Muscle of leg (tissue), 3 donors: ENCODE measurements at regions not wholly inside any gene's neighbourhood (a gene's known extent, or its start where the extent isn't known, plus 50 kb on each side); places are given as distances from the start of the nearest gene placed in this dataset.

Experiments
- DNase-seq: peaks from one replicate; pipeline ENCODE4 v3.0.0; 2013
- H3K27ac ChIP-seq: one replicate; pipeline ENCODE4 v1.5.1; 2013; ENCODE audit warnings: mild to moderate bottlenecking, low read length, control low read depth
- H3K27me3 ChIP-seq: one replicate; pipeline ENCODE4 v1.6.1; 2013; ENCODE audit warnings: low read length; ENCODE audit not compliant: control insufficient read depth, insufficient read depth
- H3K36me3 ChIP-seq: one replicate; pipeline ENCODE4 v1.6.1; 2013; ENCODE audit warnings: low read length; ENCODE audit not compliant: control insufficient read depth, insufficient read depth
- H3K4me1 ChIP-seq: one replicate; pipeline ENCODE4 v1.6.1; 2013; ENCODE audit warnings: low read length; ENCODE audit not compliant: control insufficient read depth, insufficient read depth
- H3K4me3 ChIP-seq: one replicate; pipeline ENCODE4 v1.5.1; 2013; ENCODE audit warnings: low read length, control low read depth
- H3K9me3 ChIP-seq: replicated peaks from 2 replicates; pipeline ENCODE4 v1.6.1; 2013; ENCODE audit warnings: low read depth, low read length; ENCODE audit not compliant: control insufficient read depth
- WGBS: methylation state at CpG from one replicate; pipeline ENCODE4 v1.1.5; 2013; ENCODE audit warnings: missing lambda C conversion rate; ENCODE audit not compliant: insufficient coverage; 5-methylcytosine and 5-hydroxymethylcytosine counted together

DNA sequence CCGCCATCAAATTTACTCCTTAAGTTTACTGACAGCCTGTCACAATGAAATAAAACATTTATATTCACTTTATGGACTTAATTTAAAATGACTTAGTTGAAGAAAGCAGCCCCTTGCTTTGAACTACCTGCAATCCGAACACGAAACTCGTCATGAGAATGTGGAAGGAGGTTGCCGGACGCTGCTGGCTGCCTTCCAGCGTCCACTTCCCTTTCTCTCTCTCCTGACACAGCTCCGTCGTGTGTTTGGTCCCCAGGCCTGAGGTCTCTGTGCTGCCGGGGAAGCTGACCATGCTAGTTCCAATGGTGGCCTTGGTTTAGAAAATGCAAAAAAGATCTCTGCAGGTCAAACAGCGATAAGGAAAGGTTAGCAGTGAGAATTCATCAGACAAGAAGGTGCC lies 519.7 kb downstream of the CDH26 start:
- Histone ChIP-seq H3K4me3 (no peak overlapping the region), H3K27me3 (peaks cover 7% of the 10 kb centered on the region), H3K27ac (no peak overlapping the region), H3K4me1 (peaks cover 13% of the 10 kb centered on the region), H3K9me3 (no peaks in the 10 kb centered on the region), H3K36me3 (no peaks in the 10 kb centered on the region)
- peak; percentile 39 for DNase-seq
- WGBS = 55% methylated on average over 6 of the region's 11 CpGs

DNA sequence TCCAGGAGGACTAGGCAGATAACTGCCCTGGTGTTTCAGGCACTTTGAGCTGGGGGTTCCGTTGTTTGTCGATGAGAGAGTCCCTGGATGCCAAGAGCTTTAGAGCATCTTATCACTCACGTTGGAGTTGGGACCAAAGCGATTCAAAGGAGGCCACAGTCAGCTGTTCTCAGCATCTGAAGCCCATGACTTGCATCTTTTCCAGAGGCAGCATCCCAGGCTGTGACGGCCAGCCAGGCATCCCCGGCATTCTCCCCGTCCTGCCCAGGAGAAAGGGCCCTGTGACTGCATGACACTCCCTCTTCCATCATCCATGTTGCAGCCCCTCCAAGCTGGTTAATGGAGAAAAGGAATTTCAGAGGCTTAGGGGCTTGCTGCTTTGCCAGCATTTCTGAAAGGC lies 520.3 kb downstream of the CDH26 start:
- peaks cover 7% of the 10 kb centered on the region for H3K27me3 ChIP-seq
- 83% methylated on average over 5 of the region's 7 CpGs for WGBS
- no peaks in the 10 kb centered on the region for H3K36me3 ChIP-seq
- H3K4me1 ChIP-seq = peaks cover 13% of the 10 kb centered on the region
- no peak overlapping the region for H3K27ac ChIP-seq
- no peaks in the 10 kb centered on the region for H3K9me3 ChIP-seq
- no peak overlapping the region for H3K4me3 ChIP-seq
- DNase-seq = no peak

GRCh38 chr20:60480950-60481742 lies 522.9 kb downstream of the CDH26 start:
- Histone ChIP-seq H3K4me3 (no peak overlapping the region), H3K9me3 (no peaks in the 10 kb centered on the region), H3K27ac (no peak overlapping the region), H3K27me3 (peaks cover 5% of the 10 kb centered on the region), H3K36me3 (no peaks in the 10 kb centered on the region), H3K4me1 (peaks cover 29% of the 10 kb centered on the region)
- WGBS = 53% methylated on average over 19 of the region's 25 CpGs
- peak; percentile 68 for DNase-seq

GRCh38 chr20:60481743-60482133 lies 523.5 kb downstream of the CDH26 start:
- H3K9me3 ChIP-seq = no peaks in the 10 kb centered on the region
- no peaks in the 10 kb centered on the region for H3K36me3 ChIP-seq
- peaks cover 29% of the 10 kb centered on the region for H3K4me1 ChIP-seq
- H3K27ac ChIP-seq = no peak overlapping the region
- 60% methylated on average over 5 of the region's 7 CpGs for WGBS
- DNase-seq = no peak
- H3K27me3 ChIP-seq = peaks cover 5% of the 10 kb centered on the region
- no peak overlapping the region for H3K4me3 ChIP-seq

- no peaks in the 10 kb centered on the region for H3K9me3 ChIP-seq
- no peak for DNase-seq
- H3K27me3 ChIP-seq = peaks cover 5% of the 10 kb centered on the region
- no peak overlapping the region for H3K27ac ChIP-seq
- H3K4me1 ChIP-seq = peaks cover 29% of the 10 kb centered on the region
- no peak overlapping the region for H3K4me3 ChIP-seq
- no peaks in the 10 kb centered on the region for H3K36me3 ChIP-seq
- 44% methylated on average over 7 of the region's 16 CpGs for WGBS
Observed at GRCh38 chr20:60482221-60483008, 524.2 kb downstream of the CDH26 start.

- Histone ChIP-seq H3K36me3 (no peaks in the 10 kb centered on the region), H3K9me3 (no peaks in the 10 kb centered on the region), H3K27me3 (peaks cover 5% of the 10 kb centered on the region), H3K4me3 (no peak overlapping the region), H3K4me1 (peaks cover 26% of the 10 kb centered on the region), H3K27ac (no peak overlapping the region)
- no CpG with 5 or more reads among the region's 1 CpG for WGBS
- no peak for DNase-seq
Observed at GRCh38 chr20:60483371-60483770, 525.1 kb downstream of the CDH26 start.

DNA sequence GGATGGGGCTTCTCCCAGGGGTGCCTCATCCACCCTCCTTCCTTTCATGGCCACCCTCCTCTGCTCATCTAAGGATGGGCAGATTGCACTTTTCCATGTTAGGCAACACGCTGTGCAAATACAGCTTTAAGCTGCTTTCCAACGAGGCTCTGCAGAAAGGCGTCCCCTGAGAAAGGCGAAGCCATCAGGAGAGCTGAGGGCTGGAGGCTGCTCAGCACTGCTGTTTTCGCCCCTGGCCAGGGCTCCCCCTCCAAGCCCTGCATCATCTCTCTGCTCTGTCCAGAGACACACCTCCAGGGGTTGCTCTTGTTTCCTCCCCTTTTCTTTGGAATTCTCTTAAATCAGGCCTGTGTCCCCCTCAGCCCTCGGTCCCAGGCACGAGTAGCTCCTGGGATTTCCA lies 526.1 kb downstream of the CDH26 start:
- DNase-seq = peak; percentile 49
- H3K4me1 ChIP-seq = peaks cover 26% of the 10 kb centered on the region
- 41% methylated on average over 7 of the region's 7 CpGs for WGBS
- peaks cover 5% of the 10 kb centered on the region for H3K27me3 ChIP-seq
- H3K36me3 ChIP-seq = no peaks in the 10 kb centered on the region
- no peaks in the 10 kb centered on the region for H3K9me3 ChIP-seq
- no peak overlapping the region for H3K4me3 ChIP-seq
- no peak overlapping the region for H3K27ac ChIP-seq

DNA sequence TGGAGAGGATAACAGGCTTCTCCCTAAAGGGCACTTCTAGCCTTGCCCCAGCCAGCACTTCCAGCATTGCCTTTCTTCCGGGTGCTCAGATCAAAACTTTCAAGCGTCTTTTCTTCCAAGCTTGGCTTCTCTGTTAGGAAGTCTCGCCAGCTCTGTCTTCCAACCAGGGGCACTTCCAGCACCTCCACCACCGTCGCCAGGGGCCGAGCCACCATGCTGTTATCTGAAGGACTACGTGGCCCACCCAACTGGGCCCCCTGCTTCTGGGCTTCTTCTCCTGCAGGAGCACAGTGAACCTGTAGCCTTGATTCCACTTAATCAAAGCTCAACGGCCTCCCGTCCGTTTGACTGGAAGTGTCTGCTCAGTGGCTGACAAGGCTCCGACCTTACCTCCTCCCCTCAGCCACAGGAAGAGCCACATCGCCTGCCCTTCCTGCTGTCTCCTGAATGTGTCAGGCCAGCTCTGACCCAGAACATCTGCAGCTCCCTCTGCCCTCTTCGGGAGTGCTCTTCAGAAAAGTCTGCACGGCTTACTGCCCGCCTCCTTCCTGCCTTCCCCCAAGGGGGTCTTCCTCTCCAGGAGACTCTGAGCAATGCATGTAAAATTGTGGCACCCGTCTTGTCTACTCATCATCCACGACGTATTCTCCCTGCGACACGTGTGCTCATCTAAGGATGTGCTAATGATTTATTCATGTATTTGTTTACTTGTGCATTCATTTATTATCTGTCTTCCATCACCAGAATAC lies 527.0 kb downstream of the CDH26 start:
- WGBS = 50% methylated on average over 15 of the region's 20 CpGs
- DNase-seq = no peak
- no peak overlapping the region for H3K4me3 ChIP-seq
- H3K9me3 ChIP-seq = no peaks in the 10 kb centered on the region
- no peaks in the 10 kb centered on the region for H3K36me3 ChIP-seq
- H3K27ac ChIP-seq = no peak overlapping the region
- peaks cover 26% of the 10 kb centered on the region for H3K4me1 ChIP-seq
- H3K27me3 ChIP-seq = peaks cover 5% of the 10 kb centered on the region

DNA sequence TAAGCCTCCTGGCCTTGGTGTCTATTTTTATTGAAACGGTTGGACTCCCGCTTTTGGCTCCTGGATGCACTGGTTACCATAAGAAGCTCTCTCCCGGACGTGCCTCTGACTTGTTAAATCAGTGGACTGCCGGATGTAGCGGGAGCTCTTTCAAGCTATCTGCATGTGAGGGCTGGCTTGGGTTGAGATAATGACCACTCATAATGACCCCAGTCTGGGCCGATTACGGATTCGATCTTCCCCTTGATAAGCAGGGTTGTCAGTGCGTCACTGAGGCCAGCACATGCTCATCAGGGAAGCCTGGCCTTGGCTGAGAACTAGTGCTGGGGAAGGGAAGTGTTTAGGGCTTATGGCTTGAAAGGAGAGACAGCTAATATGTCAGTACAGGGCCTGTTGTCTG lies 528.1 kb downstream of the CDH26 start:
- Histone ChIP-seq H3K27me3 (no peaks in the 10 kb centered on the region), H3K36me3 (no peaks in the 10 kb centered on the region), H3K9me3 (no peaks in the 10 kb centered on the region), H3K4me1 (peaks cover 26% of the 10 kb centered on the region), H3K27ac (no peak overlapping the region), H3K4me3 (no peak overlapping the region)
- 83% methylated on average over 5 of the region's 10 CpGs for WGBS
- DNase-seq = no peak

GRCh38 chr20:60486937-60487336 lies 528.7 kb downstream of the CDH26 start:
- no peak overlapping the region for H3K27ac ChIP-seq
- H3K36me3 ChIP-seq = no peaks in the 10 kb centered on the region
- no peak for DNase-seq
- 93% methylated on average over 6 of the region's 8 CpGs for WGBS
- H3K27me3 ChIP-seq = no peaks in the 10 kb centered on the region
- H3K4me1 ChIP-seq = peaks cover 23% of the 10 kb centered on the region
- no peaks in the 10 kb centered on the region for H3K9me3 ChIP-seq
- H3K4me3 ChIP-seq = no peak overlapping the region
